Epithelial cell of esophagus (primary cell): ENCODE measurements at regions not wholly inside any gene's neighbourhood (a gene's known extent, or its start where the extent isn't known, plus 50 kb on each side); places are given as distances from the start of the nearest gene placed in this dataset.

Experiments used
- DNase-seq: peaks from one replicate; pipeline ENCODE4 v3.0.0; 2010; ENCODE audit warnings: low read depth
- H3K4me3 ChIP-seq: 2 replicates; pipeline ENCODE4 v1.5.1; 2011; ENCODE audit warnings: mild to moderate bottlenecking, low read length, control low read depth
- CTCF ChIP-seq: IDR thresholded peaks from 2 replicates; pipeline ENCODE4 v1.5.1; 2011; ENCODE audit warnings: low read depth, mild to moderate bottlenecking, low read length, control low read depth, inconsistent platforms; ENCODE audit not compliant: insufficient read depth; ENCODE audit errors: missing control alignments

- DNase-seq: no peak
- no peak for TF ChIP-seq CTCF
- H3K4me3 ChIP-seq: no peak overlapping the region
Measured at GRCh38 chr3:170642882-170643601, 57.2 kb upstream of the SLC7A14 start.

GRCh38 chr3:170641510-170642236 lies 55.8 kb upstream of the SLC7A14 start:
- TF ChIP-seq CTCF: no peak
- no peak overlapping the region for H3K4me3 ChIP-seq
- DNase-seq: no peak

GRCh38 chr3:170640737-170641171 lies 54.9 kb upstream of the SLC7A14 start:
- DNase-seq: no peak
- no peak overlapping the region for H3K4me3 ChIP-seq
- TF ChIP-seq CTCF: no peak

- H3K4me3 ChIP-seq: no peak overlapping the region
- TF ChIP-seq CTCF: no peak
- DNase-seq: no peak
Measured at GRCh38 chr3:170638988-170639387, 53.1 kb upstream of the SLC7A14 start.

GRCh38 chr3:170637306-170637705 lies 51.4 kb upstream of the SLC7A14 start:
- DNase-seq: no peak
- no peak for TF ChIP-seq CTCF
- H3K4me3 ChIP-seq: no peak overlapping the region

GRCh38 chr3:170636400-170636973 lies 50.6 kb upstream of the SLC7A14 start:
- TF ChIP-seq CTCF: no peak
- DNase-seq: no peak
- H3K4me3 ChIP-seq: no peak overlapping the region
